Stomach (tissue), 4 donors: ENCODE measurements at regions not wholly inside any gene's neighbourhood (a gene's known extent, or its start where the extent isn't known, plus 50 kb on each side); places are given as distances from the start of the nearest gene placed in this dataset.

ENCODE experiments used
- CTCF ChIP-seq, 7 experiments: fragments of 450-650 bp in 4 of 7; fragments of 200-600 bp in 3 of 7; sonication (generic) in 3 of 7; IDR thresholded peaks; one replicate each; pipeline ENCODE4 v1.5.1; 2016 to 2019; ENCODE audit warnings: antibody characterized with exemption in 7 of 7, control low read depth in 2 of 7, mild to moderate bottlenecking in 1 of 7
- EP300 ChIP-seq: sonication (generic); formaldehyde crosslinking; IDR thresholded peaks from one replicate; pipeline ENCODE4 v1.6.1; 2017; ENCODE audit warnings: antibody characterized with exemption
- POLR2A ChIP-seq, 4 donors: fragments of 450-650 bp; IDR thresholded peaks; one replicate each; pipeline ENCODE4 v1.6.1; 2016; ENCODE audit warnings: antibody characterized with exemption in 4 of 4, control low read depth in 2 of 4, mild to moderate bottlenecking in 1 of 4, moderate library complexity in 1 of 4
- POLR2AphosphoS5 ChIP-seq, 3 donors: sonication (generic); formaldehyde crosslinking; IDR thresholded peaks; one replicate each; pipeline ENCODE4 v1.6.1; 2016; ENCODE audit warnings: antibody characterized with exemption in 3 of 3

- TF ChIP-seq CTCF (IDR thresholded peaks at IDR 0.05) (no peak), EP300 (no peak), POLR2AphosphoS5 (IDR thresholded peaks at IDR 0.05) (no peak), POLR2A (IDR thresholded peaks at IDR 0.05) (no peak)
Observed at GRCh38 chr2:162929571-162929970, 91.0 kb upstream of the KCNH7 start.
